ENCODE measurements at regions not wholly inside any gene's neighbourhood (a gene's known extent, or its start where the extent isn't known, plus 50 kb on each side); places are given as distances from the start of the nearest gene placed in this dataset.
"Not testable (repeated sequence)": the region's sequence is repeated elsewhere in the genome, so short reads cannot be mapped to it uniquely, and the experiment has no call there.

DNA sequence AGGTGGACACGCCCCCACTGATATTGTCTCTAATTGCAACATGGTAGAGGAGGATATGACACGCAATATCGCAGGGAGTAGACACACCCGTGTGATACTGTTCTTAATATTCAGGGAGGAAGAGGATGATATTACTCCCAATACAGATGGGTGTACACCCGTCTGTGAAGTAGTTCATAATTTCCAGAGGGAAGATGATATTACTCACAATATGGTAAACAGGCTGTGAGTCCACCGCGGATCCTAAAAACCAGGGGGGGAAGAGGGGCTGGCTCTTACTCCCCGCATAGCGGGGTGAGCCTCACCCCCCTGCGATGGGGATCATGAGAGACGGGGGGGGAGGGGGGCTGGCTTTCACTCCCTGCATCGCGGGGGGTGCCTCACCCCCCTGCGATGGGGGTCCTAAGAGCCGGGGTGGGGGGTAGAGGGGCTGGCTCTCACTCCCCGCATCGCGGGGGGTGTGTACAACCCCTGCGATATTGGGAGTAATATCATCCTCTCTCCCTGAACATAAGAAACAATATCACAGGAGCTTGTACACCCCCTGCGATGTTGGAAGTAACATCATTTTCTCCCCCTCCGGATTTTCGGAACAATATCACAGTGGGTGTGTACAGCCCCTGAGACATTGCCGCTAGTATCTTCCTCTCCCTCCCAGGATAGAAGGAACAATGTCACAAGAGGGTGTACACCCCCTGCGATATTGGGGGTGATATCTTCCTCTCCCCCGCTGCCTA lies 52.2 kb upstream of the FRG2C start:
- not testable (repeated sequence) for DNase-seq

All from islet precursor cell (in vitro differentiated cells).